ENCODE measurements at regions not wholly inside any gene's neighbourhood (a gene's known extent, or its start where the extent isn't known, plus 50 kb on each side); places are given as distances from the start of the nearest gene placed in this dataset.

DNA sequence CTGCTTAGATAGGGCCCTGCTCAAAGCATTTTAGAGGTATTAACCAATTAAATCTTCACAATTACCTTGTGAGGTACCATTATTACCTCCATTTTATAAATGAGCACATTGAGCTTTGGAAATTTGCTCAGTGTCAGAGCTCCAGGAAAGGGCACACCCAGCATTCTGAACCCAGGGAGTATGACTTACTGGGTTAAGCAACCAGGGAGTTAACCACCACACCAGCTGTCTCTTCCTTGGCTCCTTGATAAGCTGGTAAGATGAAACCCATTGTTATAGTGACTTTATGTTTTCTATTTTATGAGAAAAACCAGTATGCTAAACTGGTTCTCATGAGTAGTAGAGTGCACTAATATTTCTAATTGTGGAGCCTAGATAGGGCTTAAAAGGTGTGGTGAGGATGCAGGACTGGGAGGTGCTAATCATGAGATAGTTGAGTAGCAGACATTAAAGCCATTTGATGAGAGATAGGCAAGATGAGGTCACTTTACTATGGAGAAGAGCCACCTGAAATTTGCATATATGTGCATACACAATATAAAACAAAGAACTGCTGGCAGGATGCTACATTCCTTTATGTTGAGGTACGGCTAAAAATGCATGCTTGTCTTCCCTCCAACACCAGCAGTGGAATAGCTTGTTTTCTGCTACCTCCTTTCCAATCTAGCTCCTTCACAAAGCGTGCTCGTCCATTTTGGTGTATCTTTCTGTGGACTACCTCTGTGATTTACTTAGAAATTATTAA, 556.1 kb downstream of the SPRY1 start:
- H3K9me2 ChIP-seq (replicated peaks; ENCODE audit: control insufficient read depth, low read length) = no peaks in the 10 kb centered on the region
- no peaks in the 10 kb centered on the region for H3K79me2 ChIP-seq (ENCODE audit: control insufficient read depth, low read length)
- H4K20me1 ChIP-seq (ENCODE audit: control insufficient read depth, insufficient read depth, low read depth, low read length) = no peaks in the 10 kb centered on the region
- no peaks in the 10 kb centered on the region for H3K36me3 ChIP-seq (ENCODE audit: control insufficient read depth, low read length)
- no peaks in the 10 kb centered on the region for H3F3A ChIP-seq (ENCODE audit: control insufficient read depth, insufficient read depth)
- H3K4me3 ChIP-seq (ENCODE audit: low read length) = no peak overlapping the region
- no peaks in the 10 kb centered on the region for H3K27me3 ChIP-seq (ENCODE audit: control insufficient read depth, low read length)
- no peak overlapping the region for H3K27ac ChIP-seq (ENCODE audit: low read depth, low read length)
- H3K9me3 ChIP-seq (ENCODE audit: control insufficient read depth, insufficient read depth, low read length) = no peaks in the 10 kb centered on the region
- TF ChIP-seq EZH2phosphoT487 (IDR thresholded peaks at IDR 0.05; ENCODE audit: borderline replicate concordance, low read length) = no peak
- TF ChIP-seq, protein P1, sequence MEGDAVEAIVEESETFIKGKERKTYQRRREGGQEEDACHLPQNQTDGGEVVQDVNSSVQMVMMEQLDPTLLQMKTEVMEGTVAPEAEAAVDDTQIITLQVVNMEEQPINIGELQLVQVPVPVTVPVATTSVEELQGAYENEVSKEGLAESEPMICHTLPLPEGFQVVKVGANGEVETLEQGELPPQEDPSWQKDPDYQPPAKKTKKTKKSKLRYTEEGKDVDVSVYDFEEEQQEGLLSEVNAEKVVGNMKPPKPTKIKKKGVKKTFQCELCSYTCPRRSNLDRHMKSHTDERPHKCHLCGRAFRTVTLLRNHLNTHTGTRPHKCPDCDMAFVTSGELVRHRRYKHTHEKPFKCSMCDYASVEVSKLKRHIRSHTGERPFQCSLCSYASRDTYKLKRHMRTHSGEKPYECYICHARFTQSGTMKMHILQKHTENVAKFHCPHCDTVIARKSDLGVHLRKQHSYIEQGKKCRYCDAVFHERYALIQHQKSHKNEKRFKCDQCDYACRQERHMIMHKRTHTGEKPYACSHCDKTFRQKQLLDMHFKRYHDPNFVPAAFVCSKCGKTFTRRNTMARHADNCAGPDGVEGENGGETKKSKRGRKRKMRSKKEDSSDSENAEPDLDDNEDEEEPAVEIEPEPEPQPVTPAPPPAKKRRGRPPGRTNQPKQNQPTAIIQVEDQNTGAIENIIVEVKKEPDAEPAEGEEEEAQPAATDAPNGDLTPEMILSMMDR (IDR thresholded peaks at IDR 0.05; ENCODE audit: low read depth, low read length, poor library complexity, severe bottlenecking) = no peak
- no peaks in the 10 kb centered on the region for H3K4me1 ChIP-seq (ENCODE audit: control insufficient read depth, low read length)
- H3K4me2 ChIP-seq (ENCODE audit: low read length) = no peak overlapping the region

DNA sequence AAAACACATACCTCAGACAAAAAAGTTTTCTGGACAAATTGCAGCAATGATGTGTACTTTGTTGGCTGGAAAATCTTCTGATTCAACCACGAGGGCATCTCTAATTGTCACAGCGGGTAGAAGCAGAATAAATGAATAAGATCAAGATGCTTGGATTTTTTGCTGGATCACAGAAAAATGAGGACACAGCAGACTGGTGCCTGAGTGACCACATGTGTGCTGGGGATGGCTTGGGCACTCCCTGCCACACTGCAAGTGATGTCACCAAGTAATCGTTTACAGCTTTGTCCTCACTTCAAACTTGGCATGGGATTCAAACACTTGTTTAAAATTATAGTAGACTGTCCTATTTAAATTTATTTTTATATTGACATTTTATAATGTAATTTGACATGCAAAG, 557.0 kb downstream of the SPRY1 start:
- H3K4me3 ChIP-seq (ENCODE audit: low read length) = no peak overlapping the region
- H3K27me3 ChIP-seq (ENCODE audit: control insufficient read depth, low read length) = no peaks in the 10 kb centered on the region
- no peaks in the 10 kb centered on the region for H3K4me1 ChIP-seq (ENCODE audit: control insufficient read depth, low read length)
- no peaks in the 10 kb centered on the region for H4K20me1 ChIP-seq (ENCODE audit: control insufficient read depth, insufficient read depth, low read depth, low read length)
- H3K9me2 ChIP-seq (replicated peaks; ENCODE audit: control insufficient read depth, low read length) = no peaks in the 10 kb centered on the region
- H3K36me3 ChIP-seq (ENCODE audit: control insufficient read depth, low read length) = no peaks in the 10 kb centered on the region
- no peak for TF ChIP-seq EZH2phosphoT487 (IDR thresholded peaks at IDR 0.05; ENCODE audit: borderline replicate concordance, low read length)
- TF ChIP-seq, protein P1 (IDR thresholded peaks at IDR 0.05; ENCODE audit: low read depth, low read length, poor library complexity, severe bottlenecking) = no peak
- no peaks in the 10 kb centered on the region for H3K79me2 ChIP-seq (ENCODE audit: control insufficient read depth, low read length)
- no peaks in the 10 kb centered on the region for H3K9me3 ChIP-seq (ENCODE audit: control insufficient read depth, insufficient read depth, low read length)
- H3K4me2 ChIP-seq (ENCODE audit: low read length) = no peak overlapping the region
- no peaks in the 10 kb centered on the region for H3F3A ChIP-seq (ENCODE audit: control insufficient read depth, insufficient read depth)
- H3K27ac ChIP-seq (ENCODE audit: low read depth, low read length) = no peak overlapping the region

DNA sequence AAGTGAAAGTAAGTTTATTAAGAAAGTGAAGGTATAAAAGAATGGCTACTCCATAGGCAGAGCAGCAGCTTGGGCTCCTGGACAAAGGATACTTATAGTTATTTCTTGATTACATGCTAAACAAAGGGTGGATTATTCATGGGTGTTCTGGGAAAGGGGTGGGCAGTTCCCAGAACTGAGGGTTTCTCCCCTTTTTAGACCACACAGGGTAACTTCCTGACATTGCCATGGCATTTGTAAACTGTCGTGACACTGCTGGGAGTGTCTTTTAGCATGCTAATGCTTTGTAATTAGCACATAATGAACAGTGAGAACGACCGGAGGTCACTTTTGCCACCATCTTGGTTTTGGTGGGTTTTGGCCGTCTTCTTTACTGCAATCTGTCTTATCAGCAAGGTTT, 557.6 kb downstream of the SPRY1 start:
- no peaks in the 10 kb centered on the region for H3K79me2 ChIP-seq (ENCODE audit: control insufficient read depth, low read length)
- H3K4me3 ChIP-seq (ENCODE audit: low read length) = no peak overlapping the region
- H3K27me3 ChIP-seq (ENCODE audit: control insufficient read depth, low read length) = no peaks in the 10 kb centered on the region
- H3K9me2 ChIP-seq (replicated peaks; ENCODE audit: control insufficient read depth, low read length) = no peaks in the 10 kb centered on the region
- no peak overlapping the region for H3K4me2 ChIP-seq (ENCODE audit: low read length)
- no peaks in the 10 kb centered on the region for H4K20me1 ChIP-seq (ENCODE audit: control insufficient read depth, insufficient read depth, low read depth, low read length)
- no peaks in the 10 kb centered on the region for H3K9me3 ChIP-seq (ENCODE audit: control insufficient read depth, insufficient read depth, low read length)
- no peak for TF ChIP-seq EZH2phosphoT487 (IDR thresholded peaks at IDR 0.05; ENCODE audit: borderline replicate concordance, low read length)
- TF ChIP-seq, protein P1 (IDR thresholded peaks at IDR 0.05; ENCODE audit: low read depth, low read length, poor library complexity, severe bottlenecking) = no peak
- H3K27ac ChIP-seq (ENCODE audit: low read depth, low read length) = no peak overlapping the region
- H3F3A ChIP-seq (ENCODE audit: control insufficient read depth, insufficient read depth) = no peaks in the 10 kb centered on the region
- no peaks in the 10 kb centered on the region for H3K4me1 ChIP-seq (ENCODE audit: control insufficient read depth, low read length)
- no peaks in the 10 kb centered on the region for H3K36me3 ChIP-seq (ENCODE audit: control insufficient read depth, low read length)

All from DOHH2 (cell line).